Right lobe of liver (tissue), 4 donors: ENCODE measurements at regions not wholly inside any gene's neighbourhood (a gene's known extent, or its start where the extent isn't known, plus 50 kb on each side); places are given as distances from the start of the nearest gene placed in this dataset.

ENCODE experiments used
- CTCF ChIP-seq, 4 donors: fragments of 200-600 bp in 3 of 4; fragments of 450-650 bp in 1 of 4; IDR thresholded peaks; one replicate each; pipeline versions ENCODE4 v1.5.1 to v1.8.0; 2016 to 2022; ENCODE audit warnings: antibody characterized with exemption in 4 of 4, mild to moderate bottlenecking in 2 of 4
- POLR2A ChIP-seq: fragments of 450-650 bp; IDR thresholded peaks from one replicate; pipeline ENCODE4 v1.6.1; 2017; ENCODE audit warnings: antibody characterized with exemption, mild to moderate bottlenecking
- donor health status: DM: no; HTN: no; CAD: no.
- donor health status: DM: no; HTN: no; CAD: no.
- donor health status: DM: no; HTN: yes; CAD: no.

DNA sequence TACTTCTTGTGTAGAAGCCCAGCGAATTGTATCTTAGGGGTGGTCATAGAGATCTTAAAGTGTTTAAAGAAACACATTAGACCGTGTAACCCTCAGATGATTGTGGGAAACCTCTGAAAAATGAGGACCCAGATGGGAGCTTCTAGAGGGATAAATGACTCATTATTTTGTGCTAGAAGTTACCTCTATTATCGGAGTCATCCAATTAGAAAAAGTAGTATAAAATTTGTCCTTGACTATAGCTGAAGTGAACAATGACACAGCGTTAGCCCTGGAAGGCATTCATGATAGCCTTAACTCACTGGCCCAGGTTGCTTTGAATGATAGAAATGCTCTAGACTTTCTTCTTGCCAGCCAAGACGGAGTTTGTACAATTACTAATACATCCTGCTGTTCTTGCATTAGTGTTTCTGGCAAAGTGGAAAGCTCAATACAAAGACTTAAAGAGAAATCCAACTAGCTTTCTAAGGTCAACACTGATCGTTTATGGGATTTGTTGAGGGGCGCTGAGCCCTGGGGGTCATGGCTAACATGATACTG, 178.9 kb upstream of the VEGFC start:
- TF ChIP-seq CTCF (IDR thresholded peaks at IDR 0.05) (no peak), POLR2A (no peak)
